NT2/D1 (cell line): ENCODE measurements at regions not wholly inside any gene's neighbourhood (a gene's known extent, or its start where the extent isn't known, plus 50 kb on each side); places are given as distances from the start of the nearest gene placed in this dataset.

Source experiments
- SUZ12 ChIP-seq: IDR thresholded peaks from 2 replicates; pipeline ENCODE4 v1.6.1; 2011; ENCODE audit not compliant: insufficient read length, insufficient read depth; ENCODE audit errors: extremely low read depth
- YY1 ChIP-seq: IDR thresholded peaks from 2 replicates; pipeline ENCODE4 v1.6.1; 2011; ENCODE audit not compliant: insufficient read length, insufficient read depth
- ZNF274 ChIP-seq: IDR thresholded peaks from 2 replicates; pipeline ENCODE4 v1.6.1; 2011; ENCODE audit warnings: mild to moderate bottlenecking, low read depth, low read length

GRCh38 chr6:40973304-40973703, 65.7 kb downstream of the UNC5CL start:
- TF ChIP-seq SUZ12 (no peak), YY1 (no peak), ZNF274 (no peak)
